ENCODE measurements at regions not wholly inside any gene's neighbourhood (a gene's known extent, or its start where the extent isn't known, plus 50 kb on each side); places are given as distances from the start of the nearest gene placed in this dataset.
"Not testable (repeated sequence)": the region's sequence is repeated elsewhere in the genome, so short reads cannot be mapped to it uniquely, and the experiment has no call there.

- not testable (repeated sequence) for TF ChIP-seq MXI1 (conservative IDR thresholded peaks at IDR 0.05; ENCODE audit: poor library complexity, severe bottlenecking); EZH2 (IDR thresholded peaks at IDR 0.05; ENCODE audit: borderline replicate concordance, insufficient read depth, low read length, poor library complexity, severe bottlenecking); CTCF (IDR thresholded peaks at IDR 0.05; ENCODE audit: poor library complexity, severe bottlenecking); REST (IDR thresholded peaks at IDR 0.05; ENCODE audit: borderline replicate concordance); EP300 (conservative IDR thresholded peaks at IDR 0.05; ENCODE audit: poor library complexity, severe bottlenecking); POLR2AphosphoS5 (IDR thresholded peaks at IDR 0.05); SMC3 (conservative IDR thresholded peaks at IDR 0.05; ENCODE audit: poor library complexity); TAF1 (IDR thresholded peaks at IDR 0.05; ENCODE audit: low read depth)
Observed at GRCh38 chr21:14006144-14006543, 204.6 kb downstream of the LIPI start.

All from neural cell (in vitro differentiated cells).